MM.1S (cell line): ENCODE measurements at regions not wholly inside any gene's neighbourhood (a gene's known extent, or its start where the extent isn't known, plus 50 kb on each side); places are given as distances from the start of the nearest gene placed in this dataset.

Source experiments
- DNase-seq: peaks from one replicate; pipeline ENCODE4 v3.0.0-alpha.2; 2015
- H2AFZ ChIP-seq: fragments of 300-600 bp; sonication (generic); 2 replicates; pipeline ENCODE4 v1.6.0; 2016; ENCODE audit warnings: antibody characterized with exemption, low read length
- H3F3A ChIP-seq: fragments of 300-600 bp; sonication (generic); 2 replicates; pipeline ENCODE4 v1.6.1; 2016; ENCODE audit warnings: mild to moderate bottlenecking, antibody characterized with exemption, low read length, moderate library complexity, mixed read lengths; ENCODE audit not compliant: insufficient read depth
- H3K27ac ChIP-seq: fragments of 300-600 bp; sonication (generic); 2 replicates; pipeline ENCODE4 v1.5.1; 2016; ENCODE audit warnings: mild to moderate bottlenecking, low read length
- H3K27me3 ChIP-seq: fragments of 300-600 bp; sonication (generic); replicated peaks from 2 replicates; pipeline ENCODE4 v1.6.0; 2016; ENCODE audit warnings: low read length; ENCODE audit not compliant: insufficient read depth
- H3K36me3 ChIP-seq: fragments of 300-600 bp; sonication (generic); replicated peaks from 2 replicates; pipeline ENCODE4 v1.6.1; 2016; ENCODE audit warnings: mild to moderate bottlenecking, low read length, mixed read lengths; ENCODE audit not compliant: insufficient read depth
- H3K4me1 ChIP-seq: fragments of 300-600 bp; sonication (generic); 2 replicates; pipeline ENCODE4 v1.6.1; 2016; ENCODE audit warnings: low read length, mixed read lengths
- H3K4me2 ChIP-seq: fragments of 300-600 bp; sonication (generic); 2 replicates; pipeline ENCODE4 v1.6.0; 2016; ENCODE audit warnings: low read depth, low read length
- H3K4me3 ChIP-seq: fragments of 300-600 bp; sonication (generic); 2 replicates; pipeline ENCODE4 v1.5.1; 2016; ENCODE audit warnings: low read length, mixed read lengths
- H3K79me2 ChIP-seq: fragments of 300-600 bp; sonication (generic); 2 replicates; pipeline ENCODE4 v1.6.1; 2016; ENCODE audit warnings: mixed run types, low read length, mixed read lengths
- H3K9ac ChIP-seq: fragments of 300-600 bp; sonication (generic); 2 replicates; pipeline ENCODE4 v1.6.1; 2016; ENCODE audit warnings: low read length, mixed read lengths
- H3K9me2 ChIP-seq: fragments of 300-600 bp; sonication (generic); replicated peaks from 2 replicates; pipeline ENCODE4 v1.6.1; 2016; ENCODE audit warnings: mild to moderate bottlenecking, low read length, mixed read lengths; ENCODE audit not compliant: insufficient read depth
- H3K9me3 ChIP-seq: fragments of 300-600 bp; sonication (generic); replicated peaks from 2 replicates; pipeline ENCODE4 v1.6.1; 2016; ENCODE audit warnings: mild to moderate bottlenecking, low read length, mixed read lengths; ENCODE audit not compliant: insufficient read depth
- H4K20me1 ChIP-seq: fragments of 300-600 bp; sonication (generic); 2 replicates; pipeline ENCODE4 v1.6.1; 2016; ENCODE audit warnings: mild to moderate bottlenecking, low read length, moderate library complexity, mixed read lengths; ENCODE audit not compliant: insufficient read depth
- EZH2 ChIP-seq: fragments of 300-600 bp; sonication (generic); optimal IDR thresholded peaks from 2 replicates; pipeline ENCODE3; 2017; ENCODE audit warnings: low read depth, mild to moderate bottlenecking, antibody characterized with exemption, low read length, mixed read lengths
- EZH2phosphoT487 ChIP-seq: fragments of 300-600 bp; sonication (generic); IDR thresholded peaks from 2 replicates; pipeline ENCODE4 v1.6.1; 2018; ENCODE audit warnings: antibody characterized with exemption, low read length
- TF ChIP-seq, protein P1 (sequence below): fragments of 300-600 bp; sonication (generic); IDR thresholded peaks from 2 replicates; pipeline ENCODE4 v1.5.1; 2016; ENCODE audit warnings: antibody characterized with exemption, low read length, mixed read lengths

- no peaks in the 10 kb centered on the region for H3K9me3 ChIP-seq
- H2AFZ ChIP-seq: no peak overlapping the region
- no peaks in the 10 kb centered on the region for H3K27me3 ChIP-seq
- H3K9me2 ChIP-seq: no peaks in the 10 kb centered on the region
- no peaks in the 10 kb centered on the region for H3F3A ChIP-seq
- no peaks in the 10 kb centered on the region for H4K20me1 ChIP-seq
- no peak overlapping the region for H3K9ac ChIP-seq
- no peaks in the 10 kb centered on the region for H3K4me1 ChIP-seq
- H3K36me3 ChIP-seq: no peaks in the 10 kb centered on the region
- no peak overlapping the region for H3K27ac ChIP-seq
- H3K4me2 ChIP-seq: no peak overlapping the region
- TF ChIP-seq EZH2 (no peak), EZH2phosphoT487 (no peak)
- TF ChIP-seq, protein P1, sequence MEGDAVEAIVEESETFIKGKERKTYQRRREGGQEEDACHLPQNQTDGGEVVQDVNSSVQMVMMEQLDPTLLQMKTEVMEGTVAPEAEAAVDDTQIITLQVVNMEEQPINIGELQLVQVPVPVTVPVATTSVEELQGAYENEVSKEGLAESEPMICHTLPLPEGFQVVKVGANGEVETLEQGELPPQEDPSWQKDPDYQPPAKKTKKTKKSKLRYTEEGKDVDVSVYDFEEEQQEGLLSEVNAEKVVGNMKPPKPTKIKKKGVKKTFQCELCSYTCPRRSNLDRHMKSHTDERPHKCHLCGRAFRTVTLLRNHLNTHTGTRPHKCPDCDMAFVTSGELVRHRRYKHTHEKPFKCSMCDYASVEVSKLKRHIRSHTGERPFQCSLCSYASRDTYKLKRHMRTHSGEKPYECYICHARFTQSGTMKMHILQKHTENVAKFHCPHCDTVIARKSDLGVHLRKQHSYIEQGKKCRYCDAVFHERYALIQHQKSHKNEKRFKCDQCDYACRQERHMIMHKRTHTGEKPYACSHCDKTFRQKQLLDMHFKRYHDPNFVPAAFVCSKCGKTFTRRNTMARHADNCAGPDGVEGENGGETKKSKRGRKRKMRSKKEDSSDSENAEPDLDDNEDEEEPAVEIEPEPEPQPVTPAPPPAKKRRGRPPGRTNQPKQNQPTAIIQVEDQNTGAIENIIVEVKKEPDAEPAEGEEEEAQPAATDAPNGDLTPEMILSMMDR: no peak
- no peaks in the 10 kb centered on the region for H3K79me2 ChIP-seq
- no peak for DNase-seq
- no peak overlapping the region for H3K4me3 ChIP-seq
Measured at GRCh38 chr16:65309354-65309753, 187.5 kb upstream of the CDH11 start.

DNA sequence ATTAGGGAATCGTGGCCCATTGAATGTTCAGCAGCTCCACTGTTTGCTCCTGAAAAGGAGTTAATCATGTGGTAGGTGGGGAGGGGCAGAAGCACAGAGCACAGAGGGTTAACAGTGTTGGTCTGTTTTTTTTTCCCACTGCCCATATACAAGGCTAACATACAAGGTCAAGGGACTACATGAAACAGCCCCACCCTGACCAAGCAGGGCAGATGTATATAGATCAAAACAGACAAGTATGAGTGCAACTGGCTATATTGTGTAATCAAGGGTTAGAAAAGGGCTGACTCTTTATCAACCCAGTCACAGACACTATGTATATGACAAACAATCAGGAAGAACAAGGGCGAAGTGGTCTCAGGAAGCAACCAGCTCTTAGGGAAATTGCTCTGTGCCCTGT, 186.6 kb upstream of the CDH11 start:
- Histone ChIP-seq H4K20me1 (no peaks in the 10 kb centered on the region), H3K79me2 (no peaks in the 10 kb centered on the region), H3K27ac (no peak overlapping the region), H3K4me3 (no peak overlapping the region), H2AFZ (no peak overlapping the region), H3K36me3 (no peaks in the 10 kb centered on the region), H3K9me2 (no peaks in the 10 kb centered on the region), H3K27me3 (no peaks in the 10 kb centered on the region), H3K9me3 (no peaks in the 10 kb centered on the region), H3K4me2 (no peak overlapping the region), H3F3A (no peaks in the 10 kb centered on the region), H3K4me1 (no peaks in the 10 kb centered on the region), H3K9ac (no peak overlapping the region)
- DNase-seq: no peak
- TF ChIP-seq, protein P1: no peak
- TF ChIP-seq EZH2phosphoT487 (no peak), EZH2 (no peak)

DNA sequence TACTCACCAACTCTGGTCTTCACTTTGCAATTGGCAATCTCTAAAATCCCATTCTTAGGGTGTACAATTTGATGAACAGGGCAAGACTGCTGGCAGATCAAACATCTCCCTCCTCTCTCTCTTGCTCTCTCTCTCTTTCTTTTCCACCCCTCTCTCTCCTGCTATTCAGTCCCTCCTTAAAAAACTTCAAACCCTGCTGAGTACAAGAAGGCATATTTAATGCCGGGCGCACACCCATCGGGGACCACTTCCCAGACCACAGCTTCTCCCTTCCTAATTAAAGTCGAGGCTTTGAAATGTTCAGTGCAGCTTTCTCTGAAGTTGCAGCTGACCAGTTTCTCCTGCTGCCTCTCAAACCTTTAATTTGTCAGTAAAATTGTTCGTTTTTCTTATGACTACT, 185.4 kb upstream of the CDH11 start:
- no peak overlapping the region for H3K9ac ChIP-seq
- H3K4me3 ChIP-seq: no peak overlapping the region
- DNase-seq: no peak
- H3F3A ChIP-seq: no peaks in the 10 kb centered on the region
- H3K4me1 ChIP-seq: no peaks in the 10 kb centered on the region
- no peak overlapping the region for H2AFZ ChIP-seq
- no peaks in the 10 kb centered on the region for H3K27me3 ChIP-seq
- no peak overlapping the region for H3K27ac ChIP-seq
- no peaks in the 10 kb centered on the region for H3K9me3 ChIP-seq
- H3K9me2 ChIP-seq: no peaks in the 10 kb centered on the region
- TF ChIP-seq, protein P1: no peak
- TF ChIP-seq EZH2phosphoT487 (no peak), EZH2 (no peak)
- H3K4me2 ChIP-seq: no peak overlapping the region
- H3K36me3 ChIP-seq: no peaks in the 10 kb centered on the region
- H4K20me1 ChIP-seq: no peaks in the 10 kb centered on the region
- no peaks in the 10 kb centered on the region for H3K79me2 ChIP-seq
